ENCODE measurements at regions not wholly inside any gene's neighbourhood (a gene's known extent, or its start where the extent isn't known, plus 50 kb on each side); places are given as distances from the start of the nearest gene placed in this dataset.

DNA sequence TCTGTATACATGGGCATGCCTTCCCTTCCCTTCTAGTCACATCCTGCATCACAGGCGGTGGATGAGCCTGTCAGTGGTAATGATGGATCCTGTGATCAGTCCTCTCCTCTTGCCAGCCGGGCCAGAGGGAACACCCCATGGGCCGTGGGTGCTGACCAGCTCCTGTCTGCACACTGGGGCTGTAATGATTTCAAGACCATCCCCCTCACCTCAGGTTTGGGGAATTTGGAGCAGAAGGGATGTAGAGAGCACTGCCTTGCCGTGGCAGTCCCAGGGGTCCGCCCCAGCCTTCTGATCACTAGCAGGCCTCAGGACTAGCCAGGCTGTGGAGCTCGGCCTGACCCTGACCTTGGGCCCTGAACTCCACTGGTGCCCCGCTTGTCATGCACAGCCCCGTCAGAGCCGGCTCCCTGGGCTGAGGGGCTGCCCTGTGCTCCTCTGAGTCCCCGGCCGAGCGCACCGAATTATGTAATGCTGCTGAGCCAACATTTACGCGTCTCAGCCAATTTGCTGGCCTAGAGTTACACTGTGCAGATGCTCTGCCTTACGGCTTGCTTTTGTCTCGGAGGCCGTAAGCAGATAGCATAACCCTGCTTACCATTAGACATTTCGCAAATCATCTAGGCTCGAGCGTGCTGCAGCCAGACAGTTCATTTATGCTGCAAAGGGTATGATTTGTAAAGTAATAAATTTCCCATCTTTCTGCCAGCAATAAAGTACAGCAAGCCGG is 155.3 kb downstream of the MACROH2A1 start:
- H3K9me3 ChIP-seq, result no peaks in the 10 kb centered on the region
- no peak for DNase-seq (ENCODE audit: low spot score in 2 of 2)
- no peaks in the 10 kb centered on the region for H3K36me3 ChIP-seq
- H3K27me3 ChIP-seq, result no peaks in the 10 kb centered on the region
- 62 to 74% methylated on average over 18 to 20 of the region's 22 CpGs for WGBS, 2 donors
- no peak overlapping the region for H3K4me3 ChIP-seq
- no peak for TF ChIP-seq POLR2A (IDR thresholded peaks at IDR 0.05)
- TF ChIP-seq, protein P1, sequence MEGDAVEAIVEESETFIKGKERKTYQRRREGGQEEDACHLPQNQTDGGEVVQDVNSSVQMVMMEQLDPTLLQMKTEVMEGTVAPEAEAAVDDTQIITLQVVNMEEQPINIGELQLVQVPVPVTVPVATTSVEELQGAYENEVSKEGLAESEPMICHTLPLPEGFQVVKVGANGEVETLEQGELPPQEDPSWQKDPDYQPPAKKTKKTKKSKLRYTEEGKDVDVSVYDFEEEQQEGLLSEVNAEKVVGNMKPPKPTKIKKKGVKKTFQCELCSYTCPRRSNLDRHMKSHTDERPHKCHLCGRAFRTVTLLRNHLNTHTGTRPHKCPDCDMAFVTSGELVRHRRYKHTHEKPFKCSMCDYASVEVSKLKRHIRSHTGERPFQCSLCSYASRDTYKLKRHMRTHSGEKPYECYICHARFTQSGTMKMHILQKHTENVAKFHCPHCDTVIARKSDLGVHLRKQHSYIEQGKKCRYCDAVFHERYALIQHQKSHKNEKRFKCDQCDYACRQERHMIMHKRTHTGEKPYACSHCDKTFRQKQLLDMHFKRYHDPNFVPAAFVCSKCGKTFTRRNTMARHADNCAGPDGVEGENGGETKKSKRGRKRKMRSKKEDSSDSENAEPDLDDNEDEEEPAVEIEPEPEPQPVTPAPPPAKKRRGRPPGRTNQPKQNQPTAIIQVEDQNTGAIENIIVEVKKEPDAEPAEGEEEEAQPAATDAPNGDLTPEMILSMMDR (IDR thresholded peaks at IDR 0.05), result no peak
- TF ChIP-seq EP300 (IDR thresholded peaks at IDR 0.05), result no peak
- H3K27ac ChIP-seq, result no peak overlapping the region
- H3K4me1 ChIP-seq, result peaks cover 0 to 26% (median 7%) of the 10 kb centered on the region in 4 donors

DNA sequence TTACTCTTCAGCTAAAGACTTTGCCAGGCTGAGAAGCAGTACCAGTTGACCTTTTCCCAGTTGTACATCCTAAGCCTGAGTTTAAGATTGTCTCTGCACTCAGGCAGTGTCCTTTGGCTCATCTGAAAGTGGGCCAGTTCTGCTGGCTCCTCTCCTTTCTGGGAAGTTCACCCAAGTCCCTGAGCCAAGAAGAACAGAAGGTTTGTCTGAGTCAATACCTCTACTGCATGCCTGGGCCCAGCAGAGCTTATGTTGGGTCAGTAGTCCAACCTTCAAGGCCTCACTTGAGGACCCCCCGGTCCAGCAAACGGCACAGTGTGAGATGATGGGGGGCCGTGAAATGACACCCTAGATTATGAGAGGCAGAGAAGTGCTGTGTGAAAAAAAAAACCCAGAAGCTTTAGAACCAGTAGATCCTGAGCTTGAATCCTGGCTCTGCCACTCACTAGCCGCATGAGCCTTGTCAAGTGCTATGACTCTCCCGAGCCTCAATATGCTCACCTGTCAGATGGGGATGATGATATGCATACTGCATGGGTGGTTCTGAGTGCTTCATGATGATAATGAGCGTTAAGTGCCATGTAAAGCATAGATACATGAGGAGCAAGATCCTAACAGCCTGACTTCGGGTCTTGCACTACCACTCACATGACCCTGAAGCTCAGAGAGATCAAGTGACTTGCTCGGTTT is 156.0 kb downstream of the MACROH2A1 start:
- TF ChIP-seq POLR2A (IDR thresholded peaks at IDR 0.05) (no peak), EP300 (IDR thresholded peaks at IDR 0.05) (no peak)
- TF ChIP-seq, protein P1 (IDR thresholded peaks at IDR 0.05), result no peak
- Histone ChIP-seq H3K36me3 (no peaks in the 10 kb centered on the region), H3K9me3 (no peaks in the 10 kb centered on the region), H3K27me3 (no peaks in the 10 kb centered on the region), H3K4me3 (no peak overlapping the region), H3K4me1 (peaks cover 0 to 26% (median 7%) of the 10 kb centered on the region in 4 donors), H3K27ac (no peak overlapping the region)
- 76 to 89% methylated on average over 8 of the region's 8 CpGs for WGBS, 2 donors
- DNase-seq (ENCODE audit: low spot score in 2 of 2), result peak in 1 of 2 donors; percentile 32

DNA sequence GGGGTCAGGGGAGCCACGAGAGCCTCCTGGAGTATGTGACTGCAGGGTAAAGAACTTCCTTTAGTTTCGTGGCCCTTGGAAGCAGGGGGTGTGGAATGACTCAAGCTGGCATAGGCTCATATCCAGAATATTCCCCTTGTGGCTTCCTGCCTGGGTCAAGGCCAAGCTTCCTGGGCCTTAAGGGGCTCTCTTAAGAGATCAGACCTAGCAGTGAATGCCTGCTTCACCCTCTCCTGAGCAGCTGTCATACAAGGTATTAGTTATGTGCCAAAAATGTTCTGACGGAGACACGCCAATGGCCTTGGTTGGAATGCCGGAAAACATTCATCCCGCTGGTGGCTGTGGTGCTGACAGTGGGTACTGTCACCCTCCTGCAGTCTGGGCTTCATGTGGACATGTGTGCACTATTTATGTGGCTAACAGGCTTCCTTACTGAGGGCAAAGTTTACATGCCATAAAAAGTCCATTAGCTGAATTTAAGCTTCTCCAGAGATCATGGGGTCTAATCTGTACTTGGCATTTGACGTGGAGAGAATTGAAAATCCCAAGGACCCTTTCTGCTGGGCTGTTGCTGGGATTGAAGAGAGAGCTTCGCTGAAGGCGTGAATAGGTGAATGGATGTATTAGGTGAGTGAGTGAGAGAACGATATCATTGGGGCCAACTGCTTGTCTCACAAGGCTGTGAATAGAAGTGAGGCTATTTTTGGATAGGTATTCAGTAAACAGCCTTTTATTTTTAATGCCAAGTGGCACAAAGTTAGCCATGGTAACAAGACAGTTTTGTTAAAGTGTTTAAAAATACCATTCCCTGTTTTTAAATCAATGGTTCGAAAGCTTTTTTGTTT is 156.8 kb downstream of the MACROH2A1 start:
- Histone ChIP-seq H3K9me3 (no peaks in the 10 kb centered on the region), H3K4me1 (peaks cover 0 to 31% (median 7%) of the 10 kb centered on the region in 4 donors), H3K4me3 (no peak overlapping the region), H3K36me3 (no peaks in the 10 kb centered on the region), H3K27me3 (no peaks in the 10 kb centered on the region), H3K27ac (no peak overlapping the region)
- no peak for DNase-seq (ENCODE audit: low spot score in 2 of 2)
- WGBS, 2 donors, result 81 to 83% methylated on average over 11 of the region's 11 CpGs
- TF ChIP-seq, protein P1 (IDR thresholded peaks at IDR 0.05), result no peak
- TF ChIP-seq EP300 (IDR thresholded peaks at IDR 0.05) (no peak), POLR2A (IDR thresholded peaks at IDR 0.05) (no peak)

DNA sequence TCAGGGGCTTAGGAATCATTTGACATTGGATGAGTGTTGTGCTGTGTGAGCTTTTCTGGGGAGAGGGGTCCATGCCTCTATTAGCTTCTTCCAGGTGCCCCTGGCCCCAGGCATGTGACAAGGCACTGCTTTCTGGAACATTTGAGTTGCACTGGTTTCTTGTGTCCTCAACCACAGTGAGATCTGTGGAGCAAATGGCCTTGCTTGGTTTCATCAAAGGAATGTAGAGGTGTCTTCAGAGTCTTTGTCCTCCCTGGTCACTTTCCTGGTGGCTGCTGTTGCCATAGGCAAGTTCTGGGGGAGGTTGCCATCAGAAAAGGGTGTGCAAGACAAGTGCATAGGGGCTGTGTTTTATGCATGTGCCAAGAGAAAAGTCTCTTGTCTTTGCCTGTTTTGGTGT is 157.5 kb downstream of the MACROH2A1 start:
- Histone ChIP-seq H3K9me3 (no peaks in the 10 kb centered on the region), H3K27ac (no peak overlapping the region), H3K36me3 (no peaks in the 10 kb centered on the region), H3K4me3 (no peak overlapping the region), H3K27me3 (no peaks in the 10 kb centered on the region), H3K4me1 (peaks cover 0 to 34% (median 7%) of the 10 kb centered on the region in 4 donors)
- DNase-seq (ENCODE audit: low spot score in 2 of 2), result no peak
- TF ChIP-seq EP300 (IDR thresholded peaks at IDR 0.05) (no peak), POLR2A (IDR thresholded peaks at IDR 0.05) (no peak)
- TF ChIP-seq, protein P1 (IDR thresholded peaks at IDR 0.05), result no peak
